Peyer's patch (tissue), 4 donors: ENCODE measurements at regions not wholly inside any gene's neighbourhood (a gene's known extent, or its start where the extent isn't known, plus 50 kb on each side); places are given as distances from the start of the nearest gene placed in this dataset.
A peak's percentile ranks its signal among the peaks of the same experiment; 100 is the strongest.

Experiments used
- CTCF ChIP-seq, 6 experiments: fragments of 450-650 bp in 4 of 6; fragments of 200-600 bp in 2 of 6; sonication (generic) in 1 of 6; IDR thresholded peaks; one replicate each; pipeline ENCODE4 v1.5.1; 2017 to 2019; ENCODE audit warnings: antibody characterized with exemption in 6 of 6, mild to moderate bottlenecking in 3 of 6, moderate library complexity in 1 of 6
- POLR2A ChIP-seq, 2 donors: fragments of 450-650 bp; IDR thresholded peaks; one replicate each; pipeline ENCODE4 v1.5.1; 2017; ENCODE audit warnings: antibody characterized with exemption in 2 of 2, mild to moderate bottlenecking in 2 of 2, moderate library complexity in 2 of 2

GRCh38 chrX:45771114-45771513 lies 570.4 kb upstream of the DIPK2B start:
- TF ChIP-seq CTCF (IDR thresholded peaks at IDR 0.05) = no peak
- TF ChIP-seq POLR2A (IDR thresholded peaks at IDR 0.05) = peak; percentile 15 to 50
